OCI-LY7 (cell line): ENCODE measurements at regions not wholly inside any gene's neighbourhood (a gene's known extent, or its start where the extent isn't known, plus 50 kb on each side); places are given as distances from the start of the nearest gene placed in this dataset.

ENCODE experiments used
- BruUV-seq: library from RNA; stranded (reverse); fragments of 400-500 nt; replicated peaks from 2 replicates; lab custom pipeline; 2021; lab: Mats Ljungman, UMichigan
- CTCF ChIA-PET: fragments of 300-600 bp; sonication (Branson Sonifier 250); formaldehyde crosslinking; loops from one replicate; lab custom pipeline; 2022; ENCODE audit warnings: antibody characterized with exemption; ENCODE audit not compliant: unreplicated experiment; lab: Charles Lee
- POLR2A ChIA-PET: fragments of 300-600 bp; sonication (Branson Sonifier 250); formaldehyde crosslinking; loops from one replicate; lab custom pipeline; 2022; ENCODE audit warnings: antibody characterized with exemption; lab: Charles Lee
- DNase-seq: peaks from one replicate; pipeline ENCODE4 v3.0.0-alpha.2; 2015; ENCODE audit warnings: low spot score
- H2AFZ ChIP-seq: fragments of 200-600 bp; sonication (generic), shearing (Covaris generic); 2 replicates; pipeline ENCODE4 v1.6.1; 2014; ENCODE audit warnings: mild to moderate bottlenecking, antibody characterized with exemption, low read length, moderate library complexity
- H3K27ac ChIP-seq: fragments of 200-600 bp; sonication (generic); 2 replicates; pipeline ENCODE4 v1.5.1; 2014; ENCODE audit warnings: mixed run types, low read depth, mild to moderate bottlenecking, moderate library complexity, low read length, inconsistent platforms; ENCODE audit not compliant: poor library complexity, severe bottlenecking
- H3K36me3 ChIP-seq: fragments of 200-600 bp; sonication (generic); 2 replicates; pipeline ENCODE4 v1.6.1; 2014; ENCODE audit warnings: mild to moderate bottlenecking, antibody characterized with exemption, low read length, moderate library complexity, mixed read lengths; ENCODE audit not compliant: insufficient read depth
- H3K4me1 ChIP-seq: fragments of 200-600 bp; sonication (generic); 2 replicates; pipeline ENCODE4 v1.5.1; 2014; ENCODE audit warnings: mild to moderate bottlenecking, low read length; ENCODE audit not compliant: insufficient read depth, poor library complexity, severe bottlenecking
- H3K4me2 ChIP-seq: fragments of 200-600 bp; sonication (generic); 2 replicates; pipeline ENCODE4 v1.6.1; 2014; ENCODE audit warnings: mild to moderate bottlenecking, low read length
- H3K4me3 ChIP-seq: fragments of 200-600 bp; sonication (generic); 2 replicates; pipeline ENCODE4 v1.5.1; 2014; ENCODE audit warnings: mild to moderate bottlenecking, low read depth, low read length; ENCODE audit not compliant: poor library complexity, severe bottlenecking
- H3K79me2 ChIP-seq: fragments of 200-600 bp; sonication (generic); 2 replicates; pipeline ENCODE4 v1.6.1; 2016; ENCODE audit warnings: low read depth, mild to moderate bottlenecking, low read length, moderate library complexity, mixed read lengths; ENCODE audit not compliant: insufficient read depth
- H3K9me2 ChIP-seq: fragments of 200-600 bp; sonication (generic); 2 replicates; pipeline ENCODE4 v1.6.1; 2016; ENCODE audit warnings: mild to moderate bottlenecking, low read length, mixed read lengths; ENCODE audit not compliant: insufficient read depth
- H3K9me3 ChIP-seq: fragments of 200-600 bp; sonication (generic); 2 replicates; pipeline ENCODE4 v1.6.1; 2014; ENCODE audit warnings: mild to moderate bottlenecking, mixed run types, low read length, mixed read lengths
- H4K20me1 ChIP-seq: fragments of 200-600 bp; sonication (generic); 2 replicates; pipeline ENCODE4 v1.6.1; 2014; ENCODE audit warnings: mild to moderate bottlenecking, antibody characterized with exemption, low read length, moderate library complexity, mixed read lengths; ENCODE audit not compliant: insufficient read depth
- CTCF ChIP-seq: fragments of 200-600 bp; sonication (generic); conservative IDR thresholded peaks from 2 replicates; pipeline ENCODE4 v1.5.1; 2014; ENCODE audit warnings: mild to moderate bottlenecking, antibody characterized with exemption, low read length, moderate library complexity, mixed read lengths
- EZH2phosphoT487 ChIP-seq: fragments of 200-600 bp; sonication (generic); IDR thresholded peaks from 2 replicates; pipeline ENCODE4 v1.6.1; 2018; ENCODE audit warnings: low read depth, borderline replicate concordance, mild to moderate bottlenecking, mixed run types, antibody characterized with exemption, low read length, moderate library complexity, mixed read lengths
- intact Hi-C: fragments of 100-400 bp; cut with micrococcal nuclease; formaldehyde crosslinking; loops from one replicate; pipeline ENCODE4 v1.10.0; 2022; ENCODE audit not compliant: unreplicated experiment

- intact Hi-C loops = no loop called here
Observed at GRCh38 chr3:117962750-117963149, 1071.9 kb downstream of the IGSF11 start.

GRCh38 chr3:117963858-117964257 is 1070.8 kb downstream of the IGSF11 start:
- H3K36me3 ChIP-seq = no peaks in the 10 kb centered on the region
- TF ChIP-seq EZH2phosphoT487 (no peak), CTCF (no peak)
- H3K4me1 ChIP-seq = no peaks in the 10 kb centered on the region
- H3K9me3 ChIP-seq = no peaks in the 10 kb centered on the region
- no peak overlapping the region for H3K27ac ChIP-seq
- ChIA-PET CTCF (no interaction called here), POLR2A (interaction anchor here (0.8 to 1.8 kb wide), 2 partner anchors 9 to 11 kb away, joined by 3 to 6 read pairs; no protein-coding TSS in a partner anchor)
- no peak overlapping the region for H3K4me2 ChIP-seq
- intact Hi-C loops = no loop called here
- DNase-seq = no peak
- H3K79me2 ChIP-seq = no peaks in the 10 kb centered on the region
- no TSS peak for BruUV-seq
- H3K9me2 ChIP-seq = no peaks in the 10 kb centered on the region
- H4K20me1 ChIP-seq = no peaks in the 10 kb centered on the region
- H3K4me3 ChIP-seq = no peak overlapping the region
- no peak overlapping the region for H2AFZ ChIP-seq

More at GRCh38 chr3:117962750-117963149, 1071.9 kb downstream of the IGSF11 start:
- POLR2A ChIA-PET = interaction anchor here (0.8 kb wide), 2 partner anchors 10 to 11 kb away, joined by 3 read pairs; no protein-coding TSS in a partner anchor
- TF ChIP-seq EZH2phosphoT487 (no peak), CTCF (no peak)
- CTCF ChIA-PET = no interaction called here
- H3K27ac ChIP-seq = no peak overlapping the region
- H3K4me1 ChIP-seq = no peaks in the 10 kb centered on the region
- no peaks in the 10 kb centered on the region for H3K9me2 ChIP-seq
- H4K20me1 ChIP-seq = no peaks in the 10 kb centered on the region
- H3K36me3 ChIP-seq = no peaks in the 10 kb centered on the region
- no peak overlapping the region for H2AFZ ChIP-seq
- DNase-seq = no peak
- no TSS peak for BruUV-seq
- no peak overlapping the region for H3K4me3 ChIP-seq
- H3K79me2 ChIP-seq = no peaks in the 10 kb centered on the region
- H3K9me3 ChIP-seq = no peaks in the 10 kb centered on the region
- no peak overlapping the region for H3K4me2 ChIP-seq

GRCh38 chr3:117964814-117965213 is 1069.8 kb downstream of the IGSF11 start:
- no TSS peak for BruUV-seq
- ChIA-PET CTCF (no interaction called here), POLR2A (interaction anchor here (0.6 to 1.8 kb wide), 4 partner anchors 10 to 16 kb away, joined by 3 to 6 read pairs (median 4); no protein-coding TSS in a partner anchor)

More at GRCh38 chr3:117964814-117965213, 1069.8 kb downstream of the IGSF11 start:
- H3K36me3 ChIP-seq = no peaks in the 10 kb centered on the region
- TF ChIP-seq EZH2phosphoT487 (no peak), CTCF (no peak)
- H2AFZ ChIP-seq = no peak overlapping the region
- intact Hi-C loops = no loop called here
- no peaks in the 10 kb centered on the region for H3K9me3 ChIP-seq
- no peaks in the 10 kb centered on the region for H3K9me2 ChIP-seq
- no peak overlapping the region for H3K4me3 ChIP-seq
- H3K27ac ChIP-seq = no peak overlapping the region
- DNase-seq = no peak
- no peaks in the 10 kb centered on the region for H3K79me2 ChIP-seq
- H3K4me2 ChIP-seq = no peak overlapping the region
- no peaks in the 10 kb centered on the region for H3K4me1 ChIP-seq
- H4K20me1 ChIP-seq = no peaks in the 10 kb centered on the region
